Activated CD8-positive, alpha-beta T cell treated with anti-CD3 and anti-CD28 coated beads, Interleukin-2, amount 10 ng/mL, durations not matched to agents 7 days and 5 days (primary cell): ENCODE measurements at regions not wholly inside any gene's neighbourhood (a gene's known extent, or its start where the extent isn't known, plus 50 kb on each side); places are given as distances from the start of the nearest gene placed in this dataset.

ENCODE experiments used
- ATAC-seq: fragments of 150-1000 bp; cut with Tn5 transposase; one replicate; pipeline ENCODE4 v1.10.0; 2021; ENCODE audit warnings: moderate library complexity
- CTCF ChIA-PET: fragments of 350-600 bp; sonication (Branson Sonifier 250); formaldehyde crosslinking; loops from one replicate; lab custom pipeline; 2021; ENCODE audit warnings: antibody characterized with exemption; lab: Charles Lee
- POLR2A ChIA-PET: fragments of 350-600 bp; sonication (Branson Sonifier 250); formaldehyde crosslinking; loops from one replicate; lab custom pipeline; 2021; ENCODE audit warnings: antibody characterized with exemption; lab: Charles Lee
- DNase-seq: peaks from one replicate; pipeline ENCODE4 v3.0.0-alpha.2; 2020
- H3K27ac Mint-ChIP-seq: one replicate; pipeline ENCODE4 v1.8.0; 2021; ENCODE audit warnings: mild to moderate bottlenecking, mixed read lengths
- H3K27me3 Mint-ChIP-seq: one replicate; pipeline ENCODE4 v1.8.0; 2021; ENCODE audit warnings: low read depth, mixed read lengths
- H3K36me3 Mint-ChIP-seq: one replicate; pipeline ENCODE4 v1.8.0; 2021; ENCODE audit warnings: low read depth, mixed read lengths
- H3K4me1 Mint-ChIP-seq: one replicate; pipeline ENCODE4 v1.8.0; 2021; ENCODE audit warnings: low read depth, mixed read lengths
- H3K4me3 Mint-ChIP-seq: one replicate; pipeline ENCODE4 v1.8.0; 2021; ENCODE audit warnings: mild to moderate bottlenecking, mixed read lengths
- H3K9me3 Mint-ChIP-seq: one replicate; pipeline ENCODE4 v1.8.0; 2022; ENCODE audit warnings: mixed read lengths; ENCODE audit not compliant: insufficient read depth

DNA sequence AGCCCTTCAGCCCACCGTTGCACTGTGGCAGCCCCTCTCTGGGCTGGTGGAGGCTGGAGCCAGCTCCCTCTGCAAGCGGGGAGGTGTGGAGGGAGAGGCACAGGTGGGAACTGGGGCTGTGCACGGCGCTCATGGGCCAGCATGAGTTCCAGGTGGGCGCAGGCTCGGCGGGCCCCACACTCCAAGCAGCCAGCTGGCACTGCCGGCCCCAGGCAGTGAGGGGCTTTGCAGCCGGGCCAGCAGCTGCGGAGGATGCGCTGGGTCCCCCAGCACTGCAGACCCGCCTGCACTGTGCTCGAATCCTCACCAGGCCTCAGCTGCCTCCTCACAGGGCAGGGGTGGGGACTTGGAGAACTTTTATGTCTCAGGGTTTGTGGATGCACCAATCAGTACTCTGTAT, 1354.8 kb upstream of the IGFBP7 start:
- ATAC-seq (no peak), DNase-seq (no peak)
- Mint-ChIP-seq H3K4me3 (no peak overlapping the region), H3K9me3 (peaks cover 4% of the 10 kb centered on the region), H3K27ac (no peak overlapping the region), H3K27me3 (no peaks in the 10 kb centered on the region), H3K36me3 (no peaks in the 10 kb centered on the region), H3K4me1 (no peaks in the 10 kb centered on the region)
- POLR2A ChIA-PET, result no interaction called here
- CTCF ChIA-PET, result no interaction called here

DNA sequence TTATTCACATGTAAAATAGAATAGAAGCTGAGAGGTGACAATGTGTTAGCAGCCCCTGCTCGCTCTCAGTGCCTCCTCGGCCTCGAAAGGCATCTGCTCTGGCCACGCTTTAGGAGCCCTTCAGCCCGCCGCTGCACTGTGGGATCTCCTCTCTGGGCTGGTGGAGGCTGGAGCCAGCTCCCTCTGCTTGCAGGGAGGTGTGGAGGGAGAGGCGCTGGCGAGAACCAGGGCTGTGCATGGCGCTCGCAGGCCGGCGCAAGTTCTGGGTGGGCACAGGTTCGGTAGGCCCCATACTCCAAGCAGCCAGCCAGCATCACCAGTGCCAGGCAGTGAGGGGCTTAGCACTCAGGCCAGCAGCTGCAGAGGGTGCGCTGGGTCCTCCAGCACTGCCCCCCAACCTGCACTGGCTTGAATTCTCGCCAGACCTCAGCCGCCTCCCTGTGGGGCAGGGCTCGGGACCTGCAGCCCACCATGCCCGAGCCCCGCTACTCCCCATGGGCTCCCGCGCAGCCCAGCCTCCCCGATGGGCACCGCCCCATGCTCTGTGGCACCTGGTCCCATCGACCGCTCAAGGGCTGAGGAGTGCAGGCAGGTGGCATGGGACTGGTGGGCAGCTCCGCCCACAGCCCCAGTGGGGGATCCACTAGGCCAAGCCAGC, 1346.7 kb upstream of the IGFBP7 start:
- Mint-ChIP-seq H3K4me1 (no peaks in the 10 kb centered on the region), H3K4me3 (no peak overlapping the region), H3K36me3 (no peaks in the 10 kb centered on the region), H3K9me3 (peaks cover 27% of the 10 kb centered on the region), H3K27me3 (no peaks in the 10 kb centered on the region), H3K27ac (no peak overlapping the region)
- ChIA-PET POLR2A (no interaction called here), CTCF (no interaction called here)
- no peak for ATAC-seq
- DNase-seq, result no peak

DNA sequence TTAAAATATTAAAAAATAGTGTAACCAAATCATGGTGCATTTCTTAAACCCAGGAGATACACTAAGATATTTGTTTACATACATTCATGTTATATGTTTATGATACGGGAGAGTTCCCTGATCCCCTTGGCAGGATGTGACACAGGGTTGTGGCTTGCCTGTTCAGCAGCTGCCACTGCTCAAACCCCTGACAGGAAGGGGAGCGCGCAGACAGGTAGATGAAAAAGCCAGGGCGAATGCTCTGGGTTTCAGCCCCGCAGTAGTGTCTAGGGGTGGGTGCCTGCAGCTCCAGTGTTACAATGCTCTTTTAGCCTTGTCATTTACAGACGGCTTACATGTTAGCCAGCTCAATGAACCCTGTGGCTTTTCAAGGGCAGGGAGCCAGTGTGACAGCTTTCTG, 1343.8 kb upstream of the IGFBP7 start:
- no peaks in the 10 kb centered on the region for H3K27me3 Mint-ChIP-seq
- CTCF ChIA-PET, result no interaction called here
- H3K9me3 Mint-ChIP-seq, result peaks cover 21% of the 10 kb centered on the region
- no peak overlapping the region for H3K27ac Mint-ChIP-seq
- no peaks in the 10 kb centered on the region for H3K4me1 Mint-ChIP-seq
- H3K4me3 Mint-ChIP-seq, result no peak overlapping the region
- H3K36me3 Mint-ChIP-seq, result no peaks in the 10 kb centered on the region
- DNase-seq (no peak), ATAC-seq (no peak)
- POLR2A ChIA-PET, result no interaction called here

DNA sequence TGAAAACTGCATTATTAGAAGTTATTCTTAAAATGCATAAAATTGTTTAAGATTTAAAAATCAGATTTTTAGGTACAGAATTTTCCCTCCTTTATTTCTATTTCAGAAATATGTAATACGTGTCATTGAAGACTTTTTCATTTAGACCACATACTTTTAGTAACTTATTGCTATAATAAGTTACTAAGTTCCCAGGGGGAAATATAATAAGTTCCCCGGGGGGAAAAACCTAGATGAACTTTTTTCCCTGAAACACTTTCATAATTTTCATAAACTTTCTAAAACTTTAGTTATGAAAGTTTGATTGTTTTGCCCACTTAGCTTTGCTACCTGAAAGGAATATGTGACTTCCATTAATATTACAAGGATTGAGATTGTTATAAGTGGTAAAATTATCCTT, 1341.5 kb upstream of the IGFBP7 start:
- no peak for ATAC-seq
- Mint-ChIP-seq H3K4me1 (no peaks in the 10 kb centered on the region), H3K27ac (no peak overlapping the region), H3K9me3 (peaks cover 14% of the 10 kb centered on the region), H3K4me3 (no peak overlapping the region), H3K36me3 (no peaks in the 10 kb centered on the region), H3K27me3 (no peaks in the 10 kb centered on the region)
- CTCF ChIA-PET, result no interaction called here
- DNase-seq, result no peak
- POLR2A ChIA-PET, result no interaction called here

DNA sequence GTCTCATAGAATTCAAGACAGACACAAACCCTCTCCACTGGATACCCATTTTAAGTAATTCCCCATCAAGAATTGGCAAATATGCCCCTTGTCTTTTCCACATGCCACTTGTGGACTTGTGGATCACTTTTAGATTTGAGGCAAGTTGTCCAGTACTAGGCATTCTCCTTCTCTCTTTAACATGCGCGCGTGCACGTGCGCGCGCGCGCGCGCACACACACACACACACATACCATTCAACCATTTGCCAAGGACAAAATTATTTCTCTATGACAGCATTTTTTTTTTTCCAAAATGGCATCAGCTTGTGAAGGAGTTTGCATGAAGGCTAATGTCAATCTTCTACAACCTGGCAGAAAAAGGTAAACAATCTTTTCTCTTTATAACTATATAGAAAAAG, 1325.7 kb upstream of the IGFBP7 start:
- ChIA-PET CTCF (no interaction called here), POLR2A (no interaction called here)
- peaks cover 19% of the 10 kb centered on the region for H3K9me3 Mint-ChIP-seq
- no peaks in the 10 kb centered on the region for H3K36me3 Mint-ChIP-seq
- ATAC-seq (no peak), DNase-seq (no peak)
- no peak overlapping the region for H3K27ac Mint-ChIP-seq
- no peaks in the 10 kb centered on the region for H3K4me1 Mint-ChIP-seq
- H3K27me3 Mint-ChIP-seq, result no peaks in the 10 kb centered on the region
- H3K4me3 Mint-ChIP-seq, result no peak overlapping the region

DNA sequence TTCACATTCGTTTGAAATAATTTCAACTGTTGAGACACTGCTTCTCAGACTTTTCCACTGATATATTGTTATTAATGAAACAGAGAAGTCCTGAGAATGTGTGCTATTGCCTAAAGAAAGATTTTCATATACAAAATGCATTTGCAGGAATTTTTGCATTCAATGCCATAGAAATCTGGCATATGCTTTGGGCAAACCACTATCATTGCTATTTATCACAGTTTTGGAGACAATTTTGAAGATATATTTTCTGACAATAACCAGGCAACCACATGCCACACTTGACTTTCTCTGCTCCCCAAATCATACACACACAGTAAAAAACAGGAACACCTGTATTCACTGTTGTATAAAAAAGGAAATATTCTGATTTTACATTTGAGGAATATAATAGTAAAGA, 1303.7 kb upstream of the IGFBP7 start:
- DNase-seq, result no peak
- ChIA-PET CTCF (no interaction called here), POLR2A (no interaction called here)
- no peak overlapping the region for H3K27ac Mint-ChIP-seq
- no peak overlapping the region for H3K4me3 Mint-ChIP-seq
- no peaks in the 10 kb centered on the region for H3K36me3 Mint-ChIP-seq
- H3K9me3 Mint-ChIP-seq, result peaks cover 9% of the 10 kb centered on the region
- H3K4me1 Mint-ChIP-seq, result no peaks in the 10 kb centered on the region
- no peak for ATAC-seq
- H3K27me3 Mint-ChIP-seq, result no peaks in the 10 kb centered on the region

DNA sequence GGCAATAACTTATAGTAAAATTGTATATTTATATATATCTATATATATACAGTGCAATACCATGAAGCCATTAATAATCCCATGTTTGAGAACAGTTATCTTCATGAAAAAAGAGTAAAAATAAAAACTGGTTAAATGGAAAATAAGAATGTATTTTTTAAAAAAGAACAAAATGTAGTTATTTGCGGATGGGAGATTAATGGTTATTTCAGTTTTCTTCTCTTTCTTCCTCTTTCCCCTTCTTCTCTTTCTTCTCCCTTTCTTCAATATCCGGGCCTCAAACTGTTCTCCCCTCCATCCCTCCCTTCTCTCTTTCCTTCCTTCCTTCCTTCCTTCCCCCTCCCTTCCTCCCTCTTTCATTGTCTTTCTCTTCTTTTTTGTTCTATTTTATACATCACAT, 1301.7 kb upstream of the IGFBP7 start:
- no peak overlapping the region for H3K4me3 Mint-ChIP-seq
- ATAC-seq (no peak), DNase-seq (no peak)
- POLR2A ChIA-PET, result no interaction called here
- H3K9me3 Mint-ChIP-seq, result peaks cover 7% of the 10 kb centered on the region
- CTCF ChIA-PET, result no interaction called here
- H3K27ac Mint-ChIP-seq, result no peak overlapping the region
- H3K36me3 Mint-ChIP-seq, result no peaks in the 10 kb centered on the region
- H3K4me1 Mint-ChIP-seq, result no peaks in the 10 kb centered on the region
- H3K27me3 Mint-ChIP-seq, result no peaks in the 10 kb centered on the region

DNA sequence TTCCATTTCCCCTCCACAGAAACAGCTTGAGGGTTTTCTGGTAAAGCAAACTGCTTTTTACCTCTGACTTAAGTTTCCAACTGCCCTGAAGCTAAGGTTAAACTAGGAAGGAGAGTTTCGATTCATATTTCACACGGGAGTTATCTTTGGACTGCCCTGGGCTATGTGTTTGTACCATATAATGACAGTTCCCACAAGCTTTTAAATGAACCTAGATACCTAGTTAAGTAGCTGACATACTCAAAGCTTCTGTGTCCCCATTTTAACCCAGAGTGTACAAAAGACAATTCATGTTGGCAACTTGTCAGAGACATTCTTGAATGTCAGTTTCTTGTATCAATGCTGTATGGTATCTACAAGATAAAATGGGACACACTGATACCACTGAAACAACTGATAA, 1296.6 kb upstream of the IGFBP7 start:
- H3K4me3 Mint-ChIP-seq, result no peak overlapping the region
- H3K4me1 Mint-ChIP-seq, result no peaks in the 10 kb centered on the region
- ChIA-PET CTCF (no interaction called here), POLR2A (no interaction called here)
- no peak for DNase-seq
- ATAC-seq, result no peak
- no peak overlapping the region for H3K27ac Mint-ChIP-seq
- H3K9me3 Mint-ChIP-seq, result peaks cover 3% of the 10 kb centered on the region
- no peaks in the 10 kb centered on the region for H3K36me3 Mint-ChIP-seq
- no peaks in the 10 kb centered on the region for H3K27me3 Mint-ChIP-seq

DNA sequence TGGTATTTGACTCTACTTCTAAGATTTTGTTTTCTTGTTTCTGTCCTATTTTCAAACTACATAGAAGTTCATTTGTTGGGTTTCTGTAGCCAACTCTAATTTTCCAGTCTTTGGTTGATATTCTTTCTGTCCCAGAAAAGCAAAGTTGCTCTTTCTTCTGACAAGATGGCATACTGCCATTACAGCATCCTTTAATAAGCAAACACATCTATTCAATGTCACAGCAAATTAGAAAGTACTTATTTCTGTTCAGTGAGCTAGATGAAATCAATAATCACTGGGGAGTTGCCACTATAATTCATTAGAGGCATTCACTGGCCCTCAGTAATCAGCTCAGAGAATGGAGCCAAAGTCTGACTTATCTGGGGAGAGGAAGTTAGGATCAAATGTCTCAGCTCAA, 1258.0 kb upstream of the IGFBP7 start:
- Mint-ChIP-seq H3K27me3 (no peaks in the 10 kb centered on the region), H3K9me3 (peaks cover 14% of the 10 kb centered on the region), H3K4me3 (no peak overlapping the region), H3K4me1 (no peaks in the 10 kb centered on the region), H3K27ac (no peak overlapping the region), H3K36me3 (no peaks in the 10 kb centered on the region)
- ChIA-PET POLR2A (no interaction called here), CTCF (no interaction called here)
- ATAC-seq (no peak), DNase-seq (no peak)

DNA sequence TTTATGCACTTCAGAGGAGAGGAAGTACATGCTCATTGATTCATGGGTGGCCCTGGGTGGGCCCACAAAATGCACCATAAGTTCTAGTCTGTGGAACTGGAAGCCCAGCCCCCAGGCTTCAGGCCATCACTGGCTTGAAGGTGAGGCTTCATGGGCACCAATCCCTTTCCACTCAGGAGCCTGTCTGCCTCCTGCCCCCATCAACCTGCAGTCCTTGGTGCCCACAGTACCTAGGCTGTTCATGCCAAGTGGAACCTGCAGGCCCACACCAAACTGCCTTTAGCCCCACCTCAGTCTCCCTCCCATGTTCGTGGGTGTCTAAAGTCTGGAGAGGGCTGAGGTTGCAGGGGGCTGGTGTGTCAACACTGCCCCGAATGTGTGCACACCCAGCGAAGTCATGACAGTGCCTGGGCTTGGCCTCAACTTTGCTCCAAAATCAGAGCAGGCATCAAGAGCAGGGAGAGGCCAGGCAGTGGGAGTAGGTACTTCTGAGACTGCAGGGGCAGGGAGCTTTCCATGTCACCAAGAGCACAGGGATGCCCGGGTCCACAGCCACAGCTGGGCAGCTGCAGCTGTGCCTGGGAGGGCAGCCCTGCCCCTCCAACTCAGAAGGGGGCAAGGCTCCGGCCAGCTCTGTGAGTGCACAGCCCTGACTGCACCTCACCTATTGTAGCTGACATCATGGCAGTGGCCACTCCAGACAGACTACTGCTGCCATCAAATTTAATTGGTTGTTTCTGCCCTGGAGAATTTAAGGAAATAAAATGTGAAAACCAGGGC, 1250.4 kb upstream of the IGFBP7 start:
- no peak overlapping the region for H3K27ac Mint-ChIP-seq
- no peak overlapping the region for H3K4me3 Mint-ChIP-seq
- no peaks in the 10 kb centered on the region for H3K36me3 Mint-ChIP-seq
- H3K4me1 Mint-ChIP-seq, result no peaks in the 10 kb centered on the region
- ChIA-PET POLR2A (no interaction called here), CTCF (no interaction called here)
- ATAC-seq (no peak), DNase-seq (no peak)
- H3K9me3 Mint-ChIP-seq, result peaks cover 12% of the 10 kb centered on the region
- no peaks in the 10 kb centered on the region for H3K27me3 Mint-ChIP-seq

DNA sequence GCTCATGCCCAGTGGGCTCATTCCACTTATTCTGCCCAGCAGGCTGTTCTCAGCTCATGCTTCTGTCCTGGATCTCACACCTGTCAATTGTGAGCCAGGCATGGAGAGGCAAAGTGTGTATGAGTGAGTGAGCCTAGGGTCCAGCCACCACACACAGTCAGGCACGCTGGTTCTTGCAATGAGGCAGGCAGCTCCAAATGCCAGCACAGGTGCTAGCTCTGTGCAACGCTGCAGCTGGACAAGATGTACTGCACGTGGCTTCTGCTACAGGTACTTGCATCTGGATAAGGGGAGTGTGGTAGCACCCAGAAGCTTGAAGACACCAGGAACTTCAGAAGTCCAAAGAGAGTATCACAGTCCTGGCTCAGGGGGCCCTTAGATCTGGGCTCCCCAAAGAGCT, 1249.4 kb upstream of the IGFBP7 start:
- Mint-ChIP-seq H3K9me3 (peaks cover 12% of the 10 kb centered on the region), H3K36me3 (no peaks in the 10 kb centered on the region), H3K4me1 (no peaks in the 10 kb centered on the region), H3K27me3 (no peaks in the 10 kb centered on the region), H3K27ac (no peak overlapping the region), H3K4me3 (no peak overlapping the region)
- ATAC-seq (no peak), DNase-seq (no peak)
- ChIA-PET CTCF (no interaction called here), POLR2A (no interaction called here)

DNA sequence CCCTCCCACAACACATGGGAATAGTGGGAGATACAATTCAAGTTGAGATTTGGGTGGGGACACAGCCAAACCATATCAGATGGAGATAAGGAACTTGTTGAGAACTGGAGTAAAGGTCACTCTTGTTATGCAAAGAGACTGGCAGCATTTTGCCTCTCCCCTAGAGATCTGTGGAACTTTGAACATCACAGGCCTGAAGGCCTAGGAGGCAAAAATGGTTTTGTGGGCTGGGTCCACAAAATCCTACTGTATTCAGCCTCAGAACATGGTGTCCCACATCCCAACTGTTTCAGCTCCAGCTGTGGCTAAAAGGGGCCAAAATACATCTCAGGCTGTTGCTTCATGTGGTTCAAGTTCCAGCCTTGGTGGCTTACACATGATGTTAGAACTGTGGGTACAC, 1247.8 kb upstream of the IGFBP7 start:
- Mint-ChIP-seq H3K4me1 (no peaks in the 10 kb centered on the region), H3K36me3 (no peaks in the 10 kb centered on the region), H3K4me3 (no peak overlapping the region), H3K27me3 (no peaks in the 10 kb centered on the region), H3K9me3 (peaks cover 14% of the 10 kb centered on the region), H3K27ac (no peak overlapping the region)
- ATAC-seq (no peak), DNase-seq (no peak)
- POLR2A ChIA-PET, result no interaction called here
- CTCF ChIA-PET, result no interaction called here

DNA sequence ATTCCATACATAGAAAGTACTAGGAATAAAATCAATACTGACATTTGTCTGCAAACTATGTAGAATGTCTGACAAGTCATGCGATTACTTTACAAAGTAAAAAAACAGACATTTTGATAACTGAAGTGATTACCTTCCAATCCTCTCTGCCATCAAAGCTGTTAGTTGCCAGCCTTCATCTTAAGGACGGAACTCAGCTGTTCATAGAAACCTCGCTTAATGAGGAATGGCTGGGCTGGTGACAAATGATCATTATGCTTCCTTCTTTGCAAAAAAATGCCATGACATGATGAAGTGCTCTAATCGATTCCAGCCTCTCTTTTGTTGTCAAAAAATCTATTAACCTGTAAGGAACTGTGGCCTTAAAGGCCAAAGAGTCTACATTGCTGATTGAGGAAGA, 1214.9 kb upstream of the IGFBP7 start:
- H3K4me1 Mint-ChIP-seq, result no peaks in the 10 kb centered on the region
- H3K36me3 Mint-ChIP-seq, result no peaks in the 10 kb centered on the region
- no peak overlapping the region for H3K4me3 Mint-ChIP-seq
- H3K27ac Mint-ChIP-seq, result no peak overlapping the region
- no peaks in the 10 kb centered on the region for H3K27me3 Mint-ChIP-seq
- DNase-seq (no peak), ATAC-seq (no peak)
- H3K9me3 Mint-ChIP-seq, result peaks cover 6% of the 10 kb centered on the region
- POLR2A ChIA-PET, result no interaction called here
- CTCF ChIA-PET, result no interaction called here
